SK-N-SH treated with all-trans-retinoic acid at 6 μM for 48 hours (cell line): ENCODE measurements at regions not wholly inside any gene's neighbourhood (a gene's known extent, or its start where the extent isn't known, plus 50 kb on each side); places are given as distances from the start of the nearest gene placed in this dataset.

Experiments used
- ATAC-seq: fragments of 200-7000 bp; cut with Tn5 transposase; 3 replicates; pipeline ENCODE4 v1.9.1; 2020; ENCODE audit warnings: mild to moderate bottlenecking, moderate library complexity
- ARNTL ChIP-seq: fragments of 450-650 bp; formaldehyde crosslinking; IDR thresholded peaks from 2 replicates; pipeline ENCODE4 v1.5.0; 2020; ENCODE audit warnings: low read depth, mild to moderate bottlenecking, moderate library complexity, borderline replicate concordance
- BACH2 ChIP-seq: fragments of 250-450 bp; sonication (Bioruptor Pico); IDR thresholded peaks from 2 replicates; pipeline ENCODE4 v1.9.0; 2021; ENCODE audit warnings: mild to moderate bottlenecking, borderline replicate concordance
- ESRRG ChIP-seq: fragments of 250-450 bp; sonication (Bioruptor Pico); IDR thresholded peaks from 2 replicates; pipeline ENCODE4 v1.6.1; 2021; ENCODE audit warnings: mild to moderate bottlenecking
- GLIS3 ChIP-seq: fragments of 250-450 bp; sonication (Bioruptor Pico); IDR thresholded peaks from 2 replicates; pipeline ENCODE4 v1.5.0; 2020; ENCODE audit warnings: mild to moderate bottlenecking, moderate library complexity
- ISL1 ChIP-seq: fragments of 250-450 bp; sonication (Bioruptor Pico); IDR thresholded peaks from 2 replicates; pipeline ENCODE4 v2.1.2; 2022; ENCODE audit warnings: mild to moderate bottlenecking, moderate library complexity
- OSR1 ChIP-seq: fragments of 250-450 bp; sonication (Bioruptor Pico); IDR thresholded peaks from 2 replicates; pipeline ENCODE4 v1.8.0; 2022; ENCODE audit warnings: moderate library complexity, mild to moderate bottlenecking, inconsistent platforms
- PPARA ChIP-seq: fragments of 250-450 bp; sonication (Bioruptor Pico); IDR thresholded peaks from 2 replicates; pipeline ENCODE4 v1.5.0; 2020; ENCODE audit warnings: mild to moderate bottlenecking, borderline replicate concordance
- RARB ChIP-seq: fragments of 250-450 bp; sonication (Bioruptor Pico); IDR thresholded peaks from 2 replicates; pipeline ENCODE4 v1.8.0; 2021; ENCODE audit warnings: mild to moderate bottlenecking, moderate library complexity
- SNAI2 ChIP-seq: fragments of 250-450 bp; sonication (Bioruptor Pico); IDR thresholded peaks from 2 replicates; pipeline ENCODE4 v1.5.0; 2020; ENCODE audit warnings: mild to moderate bottlenecking, moderate library complexity
- TCF4 ChIP-seq: fragments of 250-450 bp; sonication (Bioruptor Pico); IDR thresholded peaks from 2 replicates; pipeline ENCODE4 v1.8.0; 2021; ENCODE audit warnings: mild to moderate bottlenecking, moderate library complexity, borderline replicate concordance
- TOX ChIP-seq: fragments of 250-450 bp; sonication (Bioruptor Pico); IDR thresholded peaks from 2 replicates; pipeline ENCODE4 v1.8.0; 2021; ENCODE audit warnings: mild to moderate bottlenecking, moderate library complexity, borderline replicate concordance
- ZC3H10 ChIP-seq: fragments of 250-450 bp; sonication (Bioruptor Pico); IDR thresholded peaks from 2 replicates; pipeline ENCODE4 v1.5.1; 2021; ENCODE audit warnings: mild to moderate bottlenecking, moderate library complexity
- ZFP3 ChIP-seq: fragments of 250-450 bp; sonication (Bioruptor Pico); IDR thresholded peaks from 2 replicates; pipeline ENCODE4 v1.5.0; 2020; ENCODE audit warnings: mild to moderate bottlenecking, moderate library complexity
- ZFP30 ChIP-seq: fragments of 450-650 bp; formaldehyde crosslinking; IDR thresholded peaks from 2 replicates; pipeline ENCODE4 v1.5.0; 2022; ENCODE audit warnings: mild to moderate bottlenecking, moderate library complexity
- ZNF565 ChIP-seq: fragments of 450-650 bp; formaldehyde crosslinking; conservative IDR thresholded peaks from 2 replicates; pipeline ENCODE4 v1.5.0; 2020; ENCODE audit warnings: low read depth, mild to moderate bottlenecking, moderate library complexity
- ZNF70 ChIP-seq: fragments of 450-650 bp; formaldehyde crosslinking; IDR thresholded peaks from 2 replicates; pipeline ENCODE4 v1.5.0; 2020; ENCODE audit warnings: mild to moderate bottlenecking, moderate library complexity
- ZNF8 ChIP-seq: fragments of 450-650 bp; formaldehyde crosslinking; IDR thresholded peaks from 2 replicates; pipeline ENCODE4 v1.5.0; 2020; ENCODE audit warnings: mild to moderate bottlenecking, moderate library complexity
- TF ChIP-seq, protein P1 (sequence below): fragments of 250-450 bp; sonication (Bioruptor Pico); IDR thresholded peaks from 2 replicates; pipeline ENCODE4 v1.8.0; 2021; ENCODE audit warnings: low read depth, mild to moderate bottlenecking, moderate library complexity, borderline replicate concordance
- TF ChIP-seq, protein P2 (sequence below): fragments of 250-450 bp; sonication (Bioruptor Pico); IDR thresholded peaks from 2 replicates; pipeline ENCODE4 v1.5.1; 2020; ENCODE audit warnings: low read depth, mild to moderate bottlenecking, moderate library complexity
- TF ChIP-seq, protein P3 (sequence below): fragments of 250-450 bp; sonication (Bioruptor Pico); IDR thresholded peaks from 2 replicates; pipeline ENCODE4 v1.5.0; 2020; ENCODE audit warnings: mild to moderate bottlenecking, moderate library complexity
- TF ChIP-seq, protein P4 (sequence below): fragments of 250-450 bp; sonication (Bioruptor Pico); IDR thresholded peaks from 2 replicates; pipeline ENCODE4 v1.8.0; 2020; ENCODE audit warnings: mild to moderate bottlenecking, moderate library complexity, borderline replicate concordance

DNA sequence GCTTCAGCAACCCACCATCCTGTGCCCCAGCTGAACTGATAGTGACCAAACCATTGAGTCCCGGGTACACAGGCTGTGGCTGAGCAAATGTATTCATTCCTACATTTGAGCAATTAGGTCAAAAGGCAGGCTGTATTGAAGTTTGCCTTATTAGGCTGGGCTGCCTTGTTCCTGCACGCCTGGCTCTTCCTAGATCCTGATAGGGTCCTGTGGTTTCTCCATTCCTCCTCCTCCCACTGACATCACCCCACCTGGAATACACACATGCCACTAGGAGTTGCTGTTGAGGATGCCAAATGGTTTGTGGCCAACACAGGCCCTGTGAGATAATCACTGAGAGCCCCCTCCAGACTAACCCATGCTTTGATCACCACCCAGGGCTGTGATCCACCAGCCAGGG lies 66.4 kb upstream of the FGFR2 start:
- no peak for ATAC-seq

DNA sequence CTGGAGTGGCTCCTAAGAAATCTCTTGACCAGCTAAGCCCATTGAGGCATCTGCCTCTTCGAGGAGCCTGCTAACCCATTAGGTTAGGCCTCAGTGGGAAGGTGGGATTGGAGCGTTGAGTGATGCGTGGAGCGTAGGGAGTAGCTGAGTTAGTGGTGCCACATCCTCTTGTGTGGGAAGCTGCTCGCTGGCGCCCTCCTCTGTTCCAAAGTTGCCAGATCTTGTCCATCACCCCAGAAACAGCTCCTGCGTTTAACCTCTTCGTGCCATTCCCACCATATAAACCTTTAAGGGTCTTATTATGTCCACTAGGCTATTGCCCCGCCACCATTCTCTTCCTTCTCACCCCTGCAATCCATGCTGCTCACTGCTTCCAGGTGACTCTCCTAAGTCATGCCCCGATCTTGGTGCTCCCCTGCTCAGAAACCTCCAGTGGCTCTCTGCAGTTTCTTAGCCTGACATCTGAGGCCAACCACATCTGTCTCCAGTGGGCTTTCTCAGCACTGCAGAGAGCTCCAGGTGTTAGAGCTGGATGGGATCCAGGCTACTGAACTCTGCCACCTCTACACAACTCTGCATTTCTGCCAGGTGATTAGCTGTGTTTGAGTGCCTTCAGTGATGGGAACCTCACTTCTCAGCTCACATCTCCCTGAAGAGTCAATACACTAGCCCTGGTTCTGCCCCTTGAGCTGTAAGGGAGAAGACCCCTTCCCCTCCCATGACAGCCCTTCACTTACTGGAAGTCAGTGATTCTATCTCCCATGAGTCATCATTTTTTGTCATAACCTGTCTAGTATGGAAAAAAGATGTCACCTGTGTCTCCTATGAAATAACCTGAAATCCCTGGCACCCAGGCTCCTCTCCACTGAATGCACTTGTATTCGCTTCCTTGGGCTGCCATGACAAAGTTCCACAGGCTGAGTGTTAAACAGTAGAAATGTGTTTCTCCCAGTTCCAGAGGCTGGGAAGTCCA lies 65.0 kb upstream of the FGFR2 start:
- TF ChIP-seq TCF4: no peak
- no peak for TF ChIP-seq ISL1 (CRISPR knock-in tag)
- TF ChIP-seq ZNF8: no peak
- TF ChIP-seq OSR1 (CRISPR knock-in tag): no peak
- TF ChIP-seq RARB (CRISPR knock-in tag): no peak
- TF ChIP-seq GLIS3: no peak
- TF ChIP-seq, protein P1, sequence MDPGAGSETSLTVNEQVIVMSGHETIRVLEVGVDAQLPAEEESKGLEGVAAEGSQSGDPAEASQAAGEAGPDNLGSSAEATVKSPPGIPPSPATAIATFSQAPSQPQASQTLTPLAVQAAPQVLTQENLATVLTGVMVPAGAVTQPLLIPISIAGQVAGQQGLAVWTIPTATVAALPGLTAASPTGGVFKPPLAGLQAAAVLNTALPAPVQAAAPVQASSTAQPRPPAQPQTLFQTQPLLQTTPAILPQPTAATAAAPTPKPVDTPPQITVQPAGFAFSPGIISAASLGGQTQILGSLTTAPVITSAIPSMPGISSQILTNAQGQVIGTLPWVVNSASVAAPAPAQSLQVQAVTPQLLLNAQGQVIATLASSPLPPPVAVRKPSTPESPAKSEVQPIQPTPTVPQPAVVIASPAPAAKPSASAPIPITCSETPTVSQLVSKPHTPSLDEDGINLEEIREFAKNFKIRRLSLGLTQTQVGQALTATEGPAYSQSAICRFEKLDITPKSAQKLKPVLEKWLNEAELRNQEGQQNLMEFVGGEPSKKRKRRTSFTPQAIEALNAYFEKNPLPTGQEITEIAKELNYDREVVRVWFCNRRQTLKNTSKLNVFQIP (CRISPR knock-in tag): no peak
- TF ChIP-seq, protein P2, sequence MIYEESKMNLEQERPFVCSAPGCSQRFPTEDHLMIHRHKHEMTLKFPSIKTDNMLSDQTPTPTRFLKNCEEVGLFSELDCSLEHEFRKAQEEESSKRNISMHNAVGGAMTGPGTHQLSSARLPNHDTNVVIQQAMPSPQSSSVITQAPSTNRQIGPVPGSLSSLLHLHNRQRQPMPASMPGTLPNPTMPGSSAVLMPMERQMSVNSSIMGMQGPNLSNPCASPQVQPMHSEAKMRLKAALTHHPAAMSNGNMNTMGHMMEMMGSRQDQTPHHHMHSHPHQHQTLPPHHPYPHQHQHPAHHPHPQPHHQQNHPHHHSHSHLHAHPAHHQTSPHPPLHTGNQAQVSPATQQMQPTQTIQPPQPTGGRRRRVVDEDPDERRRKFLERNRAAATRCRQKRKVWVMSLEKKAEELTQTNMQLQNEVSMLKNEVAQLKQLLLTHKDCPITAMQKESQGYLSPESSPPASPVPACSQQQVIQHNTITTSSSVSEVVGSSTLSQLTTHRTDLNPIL: no peak
- no peak for TF ChIP-seq SNAI2 (CRISPR knock-in tag)
- no peak for TF ChIP-seq TOX (CRISPR knock-in tag)
- no peak for TF ChIP-seq ZC3H10 (CRISPR knock-in tag)
- TF ChIP-seq ZNF565 (CRISPR knock-in tag): no peak
- TF ChIP-seq ZNF70: no peak
- no peak for TF ChIP-seq BACH2 (CRISPR knock-in tag)
- TF ChIP-seq, all 23 proteins: peak for 0
- no peak for ATAC-seq

More for the DNA sequence above, 66.4 kb upstream of the FGFR2 start:
- TF ChIP-seq ZFP3: no peak

DNA sequence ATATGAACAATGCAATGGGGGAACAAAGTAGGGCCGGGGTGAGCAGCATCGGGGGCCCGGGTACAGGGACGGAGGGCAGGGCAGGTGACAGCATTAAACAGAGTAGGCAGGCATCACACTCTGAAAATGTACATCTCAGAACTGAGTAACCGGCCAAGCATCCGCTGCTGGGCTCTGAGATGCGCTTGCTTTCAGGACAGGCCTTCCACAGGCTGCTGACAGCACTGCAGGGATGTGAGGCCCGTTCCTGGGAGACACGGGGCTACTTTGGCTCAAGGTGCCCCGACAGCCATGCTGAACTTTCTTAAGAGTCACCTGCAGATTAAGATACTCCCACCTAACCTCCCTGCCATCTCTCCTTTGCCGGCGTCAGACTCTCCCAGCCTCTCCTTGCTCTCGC lies 64.3 kb upstream of the FGFR2 start:
- no peak for TF ChIP-seq ZC3H10 (CRISPR knock-in tag)
- no peak for TF ChIP-seq ZNF70
- TF ChIP-seq OSR1 (CRISPR knock-in tag): no peak
- TF ChIP-seq ZNF565 (CRISPR knock-in tag): no peak
- TF ChIP-seq RARB (CRISPR knock-in tag): no peak
- TF ChIP-seq PPARA: no peak
- TF ChIP-seq ARNTL (CRISPR knock-in tag): no peak
- ATAC-seq: no peak

DNA sequence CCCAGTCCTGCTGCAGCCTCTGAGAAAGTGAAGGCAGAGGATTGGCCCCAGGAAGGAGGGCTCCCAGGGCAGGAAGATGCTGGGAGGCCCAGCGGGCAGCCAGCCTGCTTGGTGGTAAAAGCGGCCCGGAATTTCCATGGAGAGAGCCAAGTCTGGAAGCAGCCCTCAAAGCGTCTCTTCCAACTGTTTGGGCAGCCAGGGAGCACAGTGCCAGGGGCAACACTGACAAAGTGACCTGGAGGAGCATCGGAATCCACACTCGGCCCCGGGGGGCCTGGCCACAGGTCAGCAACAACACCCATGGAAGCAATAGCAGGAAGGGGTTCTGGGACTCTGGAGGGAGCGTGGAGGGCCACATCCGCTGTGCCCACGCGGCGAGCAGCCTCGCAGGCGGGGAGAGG lies 63.2 kb upstream of the FGFR2 start:
- no peak for ATAC-seq
- no peak for TF ChIP-seq RARB (CRISPR knock-in tag)
- TF ChIP-seq ZFP3: no peak
- TF ChIP-seq ARNTL (CRISPR knock-in tag): no peak
- TF ChIP-seq ZNF70: no peak
- TF ChIP-seq OSR1 (CRISPR knock-in tag): no peak
- TF ChIP-seq ZFP30 (CRISPR knock-in tag): no peak
- TF ChIP-seq TOX (CRISPR knock-in tag): no peak
- TF ChIP-seq ZC3H10 (CRISPR knock-in tag): no peak
- TF ChIP-seq ESRRG: no peak
- TF ChIP-seq TCF4: no peak
- TF ChIP-seq, protein P3, sequence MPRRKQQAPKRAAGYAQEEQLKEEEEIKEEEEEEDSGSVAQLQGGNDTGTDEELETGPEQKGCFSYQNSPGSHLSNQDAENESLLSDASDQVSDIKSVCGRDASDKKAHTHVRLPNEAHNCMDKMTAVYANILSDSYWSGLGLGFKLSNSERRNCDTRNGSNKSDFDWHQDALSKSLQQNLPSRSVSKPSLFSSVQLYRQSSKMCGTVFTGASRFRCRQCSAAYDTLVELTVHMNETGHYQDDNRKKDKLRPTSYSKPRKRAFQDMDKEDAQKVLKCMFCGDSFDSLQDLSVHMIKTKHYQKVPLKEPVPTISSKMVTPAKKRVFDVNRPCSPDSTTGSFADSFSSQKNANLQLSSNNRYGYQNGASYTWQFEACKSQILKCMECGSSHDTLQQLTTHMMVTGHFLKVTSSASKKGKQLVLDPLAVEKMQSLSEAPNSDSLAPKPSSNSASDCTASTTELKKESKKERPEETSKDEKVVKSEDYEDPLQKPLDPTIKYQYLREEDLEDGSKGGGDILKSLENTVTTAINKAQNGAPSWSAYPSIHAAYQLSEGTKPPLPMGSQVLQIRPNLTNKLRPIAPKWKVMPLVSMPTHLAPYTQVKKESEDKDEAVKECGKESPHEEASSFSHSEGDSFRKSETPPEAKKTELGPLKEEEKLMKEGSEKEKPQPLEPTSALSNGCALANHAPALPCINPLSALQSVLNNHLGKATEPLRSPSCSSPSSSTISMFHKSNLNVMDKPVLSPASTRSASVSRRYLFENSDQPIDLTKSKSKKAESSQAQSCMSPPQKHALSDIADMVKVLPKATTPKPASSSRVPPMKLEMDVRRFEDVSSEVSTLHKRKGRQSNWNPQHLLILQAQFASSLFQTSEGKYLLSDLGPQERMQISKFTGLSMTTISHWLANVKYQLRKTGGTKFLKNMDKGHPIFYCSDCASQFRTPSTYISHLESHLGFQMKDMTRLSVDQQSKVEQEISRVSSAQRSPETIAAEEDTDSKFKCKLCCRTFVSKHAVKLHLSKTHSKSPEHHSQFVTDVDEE (CRISPR knock-in tag): no peak

DNA sequence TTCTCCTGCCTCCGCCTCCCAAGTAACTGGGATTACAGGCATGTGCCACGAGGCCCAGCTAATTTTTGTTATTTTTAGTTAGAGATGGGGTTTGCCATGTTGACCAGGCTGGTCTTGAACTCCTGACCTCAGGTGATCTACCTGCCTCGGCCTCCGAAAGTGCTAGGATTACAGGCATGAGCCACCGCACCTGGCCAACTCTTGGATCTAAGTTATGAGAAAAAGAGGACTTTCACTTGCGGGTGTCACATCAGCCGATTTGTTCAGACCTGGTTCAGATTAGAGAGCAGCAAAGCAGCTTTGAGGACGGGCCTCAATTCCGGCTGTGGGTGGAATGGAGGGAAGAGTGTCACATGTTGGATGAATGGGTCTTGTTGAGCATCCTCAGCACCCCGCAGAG lies 61.0 kb upstream of the FGFR2 start:
- ATAC-seq: no peak
- TF ChIP-seq TOX (CRISPR knock-in tag) (no peak), ARNTL (CRISPR knock-in tag) (no peak), GLIS3 (no peak), RARB (CRISPR knock-in tag) (no peak), SNAI2 (CRISPR knock-in tag) (no peak), ESRRG (no peak), ZNF70 (no peak), ZNF565 (CRISPR knock-in tag) (no peak), ZFP3 (no peak), TCF4 (no peak)
- TF ChIP-seq, protein P3 (CRISPR knock-in tag): no peak
- TF ChIP-seq, protein P4, sequence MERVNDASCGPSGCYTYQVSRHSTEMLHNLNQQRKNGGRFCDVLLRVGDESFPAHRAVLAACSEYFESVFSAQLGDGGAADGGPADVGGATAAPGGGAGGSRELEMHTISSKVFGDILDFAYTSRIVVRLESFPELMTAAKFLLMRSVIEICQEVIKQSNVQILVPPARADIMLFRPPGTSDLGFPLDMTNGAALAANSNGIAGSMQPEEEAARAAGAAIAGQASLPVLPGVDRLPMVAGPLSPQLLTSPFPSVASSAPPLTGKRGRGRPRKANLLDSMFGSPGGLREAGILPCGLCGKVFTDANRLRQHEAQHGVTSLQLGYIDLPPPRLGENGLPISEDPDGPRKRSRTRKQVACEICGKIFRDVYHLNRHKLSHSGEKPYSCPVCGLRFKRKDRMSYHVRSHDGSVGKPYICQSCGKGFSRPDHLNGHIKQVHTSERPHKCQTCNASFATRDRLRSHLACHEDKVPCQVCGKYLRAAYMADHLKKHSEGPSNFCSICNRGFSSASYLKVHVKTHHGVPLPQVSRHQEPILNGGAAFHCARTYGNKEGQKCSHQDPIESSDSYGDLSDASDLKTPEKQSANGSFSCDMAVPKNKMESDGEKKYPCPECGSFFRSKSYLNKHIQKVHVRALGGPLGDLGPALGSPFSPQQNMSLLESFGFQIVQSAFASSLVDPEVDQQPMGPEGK (CRISPR knock-in tag): no peak
